Sigmoid colon (tissue), 4 donors: ENCODE measurements at regions not wholly inside any gene's neighbourhood (a gene's known extent, or its start where the extent isn't known, plus 50 kb on each side); places are given as distances from the start of the nearest gene placed in this dataset.

Experiments
- CTCF ChIP-seq, 4 experiments: fragments of 450-650 bp in 3 of 4; fragments of 200-600 bp in 1 of 4; IDR thresholded peaks; one replicate each; pipeline ENCODE4 v1.5.1; 2016 to 2019; ENCODE audit warnings: antibody characterized with exemption in 4 of 4, mild to moderate bottlenecking in 3 of 4, moderate library complexity in 2 of 4
- POLR2A ChIP-seq, 2 donors: fragments of 450-650 bp; IDR thresholded peaks; one replicate each; pipeline ENCODE4 v1.6.1; 2016; ENCODE audit warnings: antibody characterized with exemption in 2 of 2, mild to moderate bottlenecking in 2 of 2, moderate library complexity in 2 of 2
- POLR2AphosphoS5 ChIP-seq, 4 donors: sonication (generic); formaldehyde crosslinking; IDR thresholded peaks; one replicate each; pipeline ENCODE4 v1.6.1; 2017; ENCODE audit warnings: antibody characterized with exemption in 4 of 4

- TF ChIP-seq CTCF (IDR thresholded peaks at IDR 0.05), result no peak
- no peak for TF ChIP-seq POLR2A (IDR thresholded peaks at IDR 0.05)
- TF ChIP-seq POLR2AphosphoS5 (IDR thresholded peaks at IDR 0.05), result peak in 1 of 4 donors; percentile 18
These were observed 225.8 kb downstream of the ETS1 start for GRCh38 chr11:128361451-128362020.
